SK-N-SH treated with all-trans-retinoic acid at 6 μM for 48 hours (cell line): ENCODE measurements at regions not wholly inside any gene's neighbourhood (a gene's known extent, or its start where the extent isn't known, plus 50 kb on each side); places are given as distances from the start of the nearest gene placed in this dataset.

Experiments
- ATAC-seq: fragments of 200-7000 bp; cut with Tn5 transposase; 3 replicates; pipeline ENCODE4 v1.9.1; 2020; ENCODE audit warnings: mild to moderate bottlenecking, moderate library complexity
- BACH2 ChIP-seq: fragments of 250-450 bp; sonication (Bioruptor Pico); IDR thresholded peaks from 2 replicates; pipeline ENCODE4 v1.9.0; 2021; ENCODE audit warnings: mild to moderate bottlenecking, borderline replicate concordance
- CSDC2 ChIP-seq: fragments of 250-450 bp; sonication (Bioruptor Pico); IDR thresholded peaks from 2 replicates; pipeline ENCODE4 v1.5.0; 2020; ENCODE audit warnings: mild to moderate bottlenecking, moderate library complexity
- CSRNP3 ChIP-seq: fragments of 250-450 bp; sonication (Bioruptor Pico); IDR thresholded peaks from 2 replicates; pipeline ENCODE4 v1.5.1; 2021; ENCODE audit warnings: mild to moderate bottlenecking, moderate library complexity
- ESRRG ChIP-seq: fragments of 250-450 bp; sonication (Bioruptor Pico); IDR thresholded peaks from 2 replicates; pipeline ENCODE4 v1.6.1; 2021; ENCODE audit warnings: mild to moderate bottlenecking
- GLIS3 ChIP-seq: fragments of 250-450 bp; sonication (Bioruptor Pico); IDR thresholded peaks from 2 replicates; pipeline ENCODE4 v1.5.0; 2020; ENCODE audit warnings: mild to moderate bottlenecking, moderate library complexity
- OSR1 ChIP-seq: fragments of 250-450 bp; sonication (Bioruptor Pico); IDR thresholded peaks from 2 replicates; pipeline ENCODE4 v1.8.0; 2022; ENCODE audit warnings: moderate library complexity, mild to moderate bottlenecking, inconsistent platforms
- PATZ1 ChIP-seq: fragments of 250-450 bp; sonication (Bioruptor Pico); IDR thresholded peaks from 2 replicates; pipeline ENCODE4 v1.8.0; 2020; ENCODE audit warnings: mild to moderate bottlenecking, moderate library complexity, borderline replicate concordance
- POU6F1 ChIP-seq: fragments of 250-450 bp; sonication (Bioruptor Pico); IDR thresholded peaks from 2 replicates; pipeline ENCODE4 v1.8.0; 2021; ENCODE audit warnings: low read depth, mild to moderate bottlenecking, moderate library complexity, borderline replicate concordance
- PPARA ChIP-seq: fragments of 250-450 bp; sonication (Bioruptor Pico); IDR thresholded peaks from 2 replicates; pipeline ENCODE4 v1.5.0; 2020; ENCODE audit warnings: mild to moderate bottlenecking, borderline replicate concordance
- RARB ChIP-seq: fragments of 250-450 bp; sonication (Bioruptor Pico); IDR thresholded peaks from 2 replicates; pipeline ENCODE4 v1.8.0; 2021; ENCODE audit warnings: mild to moderate bottlenecking, moderate library complexity
- SNAI2 ChIP-seq: fragments of 250-450 bp; sonication (Bioruptor Pico); IDR thresholded peaks from 2 replicates; pipeline ENCODE4 v1.5.0; 2020; ENCODE audit warnings: mild to moderate bottlenecking, moderate library complexity
- TCF4 ChIP-seq: fragments of 250-450 bp; sonication (Bioruptor Pico); IDR thresholded peaks from 2 replicates; pipeline ENCODE4 v1.8.0; 2021; ENCODE audit warnings: mild to moderate bottlenecking, moderate library complexity, borderline replicate concordance
- TOX ChIP-seq: fragments of 250-450 bp; sonication (Bioruptor Pico); IDR thresholded peaks from 2 replicates; pipeline ENCODE4 v1.8.0; 2021; ENCODE audit warnings: mild to moderate bottlenecking, moderate library complexity, borderline replicate concordance
- TSHZ2 ChIP-seq: fragments of 250-450 bp; sonication (Bioruptor Pico); IDR thresholded peaks from 2 replicates; pipeline ENCODE4 v1.5.0; 2020; ENCODE audit warnings: mild to moderate bottlenecking, moderate library complexity
- ZC3H10 ChIP-seq: fragments of 250-450 bp; sonication (Bioruptor Pico); IDR thresholded peaks from 2 replicates; pipeline ENCODE4 v1.5.1; 2021; ENCODE audit warnings: mild to moderate bottlenecking, moderate library complexity
- ZFP3 ChIP-seq: fragments of 250-450 bp; sonication (Bioruptor Pico); IDR thresholded peaks from 2 replicates; pipeline ENCODE4 v1.5.0; 2020; ENCODE audit warnings: mild to moderate bottlenecking, moderate library complexity
- ZFP30 ChIP-seq: fragments of 450-650 bp; formaldehyde crosslinking; IDR thresholded peaks from 2 replicates; pipeline ENCODE4 v1.5.0; 2022; ENCODE audit warnings: mild to moderate bottlenecking, moderate library complexity
- ZNF565 ChIP-seq: fragments of 450-650 bp; formaldehyde crosslinking; conservative IDR thresholded peaks from 2 replicates; pipeline ENCODE4 v1.5.0; 2020; ENCODE audit warnings: low read depth, mild to moderate bottlenecking, moderate library complexity
- ZNF8 ChIP-seq: fragments of 450-650 bp; formaldehyde crosslinking; IDR thresholded peaks from 2 replicates; pipeline ENCODE4 v1.5.0; 2020; ENCODE audit warnings: mild to moderate bottlenecking, moderate library complexity

- no peak for ATAC-seq
- TF ChIP-seq CSDC2 (CRISPR knock-in tag) (no peak), BACH2 (CRISPR knock-in tag) (no peak), GLIS3 (CRISPR knock-in tag) (no peak), TOX (CRISPR knock-in tag) (no peak), ZNF8 (CRISPR knock-in tag) (no peak)
Observed at GRCh38 chr3:18729671-18730070, 304.5 kb upstream of the SATB1 start.

- ATAC-seq = no peak
- TF ChIP-seq SNAI2 (CRISPR knock-in tag) = no peak
- TF ChIP-seq PPARA = no peak
- no peak for TF ChIP-seq BACH2 (CRISPR knock-in tag)
- TF ChIP-seq PATZ1 (CRISPR knock-in tag) = no peak
- no peak for TF ChIP-seq ZFP3 (CRISPR knock-in tag)
- no peak for TF ChIP-seq ZNF565 (CRISPR knock-in tag)
- TF ChIP-seq ZNF8 (CRISPR knock-in tag) = no peak
- no peak for TF ChIP-seq CSDC2 (CRISPR knock-in tag)
- no peak for TF ChIP-seq ESRRG (CRISPR knock-in tag)
- no peak for TF ChIP-seq GLIS3 (CRISPR knock-in tag)
- TF ChIP-seq CSRNP3 = no peak
- no peak for TF ChIP-seq TCF4 (CRISPR knock-in tag)
- no peak for TF ChIP-seq TSHZ2 (CRISPR knock-in tag)
- no peak for TF ChIP-seq RARB (CRISPR knock-in tag)
- TF ChIP-seq ZC3H10 (CRISPR knock-in tag) = no peak
- no peak for TF ChIP-seq TOX (CRISPR knock-in tag)
- no peak for TF ChIP-seq OSR1 (CRISPR knock-in tag)
- no peak for TF ChIP-seq POU6F1
Observed at GRCh38 chr3:18725668-18726407, 300.7 kb upstream of the SATB1 start.

GRCh38 chr3:18724456-18724855 lies 299.3 kb upstream of the SATB1 start:
- TF ChIP-seq POU6F1 = no peak
- TF ChIP-seq SNAI2 (CRISPR knock-in tag) = no peak
- no peak for TF ChIP-seq TOX (CRISPR knock-in tag)
- no peak for TF ChIP-seq BACH2 (CRISPR knock-in tag)
- TF ChIP-seq ZFP30 (CRISPR knock-in tag) = no peak
- TF ChIP-seq, all 23 proteins: peak for 0
- no peak for ATAC-seq
